C4-2B (cell line): ENCODE measurements at regions not wholly inside any gene's neighbourhood (a gene's known extent, or its start where the extent isn't known, plus 50 kb on each side); places are given as distances from the start of the nearest gene placed in this dataset.

Experiments
- H3K27ac ChIP-seq: fragments of 450-650 bp; 2 replicates; pipeline ENCODE4 v1.5.1; 2017
- ZFX ChIP-seq: fragments of 450-650 bp; IDR thresholded peaks from 2 replicates; pipeline ENCODE4 v1.6.1; 2017
- TF ChIP-seq, protein P1 (sequence below): fragments of 450-650 bp; conservative IDR thresholded peaks from 2 replicates; pipeline ENCODE4 v1.5.1; 2017; ENCODE audit warnings: mild to moderate bottlenecking

DNA sequence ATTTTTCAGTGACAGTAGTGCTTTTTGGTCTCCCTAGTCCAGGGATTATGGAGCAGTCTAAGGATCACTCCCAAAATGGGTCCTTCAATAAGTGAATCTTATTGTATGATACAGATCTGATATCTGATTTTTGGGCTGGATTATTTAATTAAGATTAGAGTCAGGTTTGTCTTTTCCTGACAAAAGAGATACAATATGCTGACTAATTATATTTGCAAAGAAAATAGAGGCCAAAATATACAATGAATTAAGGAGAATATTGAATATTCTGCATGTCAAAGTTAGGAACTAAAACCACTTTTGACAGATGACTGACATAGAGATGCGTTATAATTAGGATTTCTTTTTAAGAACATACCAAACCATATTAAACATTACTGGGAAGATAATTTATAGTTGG is 175.2 kb downstream of the FOXG1 start:
- no peak overlapping the region for H3K27ac ChIP-seq
- TF ChIP-seq ZFX: no peak
- TF ChIP-seq, protein P1, sequence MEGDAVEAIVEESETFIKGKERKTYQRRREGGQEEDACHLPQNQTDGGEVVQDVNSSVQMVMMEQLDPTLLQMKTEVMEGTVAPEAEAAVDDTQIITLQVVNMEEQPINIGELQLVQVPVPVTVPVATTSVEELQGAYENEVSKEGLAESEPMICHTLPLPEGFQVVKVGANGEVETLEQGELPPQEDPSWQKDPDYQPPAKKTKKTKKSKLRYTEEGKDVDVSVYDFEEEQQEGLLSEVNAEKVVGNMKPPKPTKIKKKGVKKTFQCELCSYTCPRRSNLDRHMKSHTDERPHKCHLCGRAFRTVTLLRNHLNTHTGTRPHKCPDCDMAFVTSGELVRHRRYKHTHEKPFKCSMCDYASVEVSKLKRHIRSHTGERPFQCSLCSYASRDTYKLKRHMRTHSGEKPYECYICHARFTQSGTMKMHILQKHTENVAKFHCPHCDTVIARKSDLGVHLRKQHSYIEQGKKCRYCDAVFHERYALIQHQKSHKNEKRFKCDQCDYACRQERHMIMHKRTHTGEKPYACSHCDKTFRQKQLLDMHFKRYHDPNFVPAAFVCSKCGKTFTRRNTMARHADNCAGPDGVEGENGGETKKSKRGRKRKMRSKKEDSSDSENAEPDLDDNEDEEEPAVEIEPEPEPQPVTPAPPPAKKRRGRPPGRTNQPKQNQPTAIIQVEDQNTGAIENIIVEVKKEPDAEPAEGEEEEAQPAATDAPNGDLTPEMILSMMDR: no peak

GRCh38 chr14:28944605-28945004 is 178.0 kb downstream of the FOXG1 start:
- no peak overlapping the region for H3K27ac ChIP-seq
- no peak for TF ChIP-seq ZFX
- TF ChIP-seq, protein P1: no peak

- TF ChIP-seq ZFX: no peak
- TF ChIP-seq, protein P1: no peak
These were observed 179.7 kb downstream of the FOXG1 start for GRCh38 chr14:28946267-28946666.

DNA sequence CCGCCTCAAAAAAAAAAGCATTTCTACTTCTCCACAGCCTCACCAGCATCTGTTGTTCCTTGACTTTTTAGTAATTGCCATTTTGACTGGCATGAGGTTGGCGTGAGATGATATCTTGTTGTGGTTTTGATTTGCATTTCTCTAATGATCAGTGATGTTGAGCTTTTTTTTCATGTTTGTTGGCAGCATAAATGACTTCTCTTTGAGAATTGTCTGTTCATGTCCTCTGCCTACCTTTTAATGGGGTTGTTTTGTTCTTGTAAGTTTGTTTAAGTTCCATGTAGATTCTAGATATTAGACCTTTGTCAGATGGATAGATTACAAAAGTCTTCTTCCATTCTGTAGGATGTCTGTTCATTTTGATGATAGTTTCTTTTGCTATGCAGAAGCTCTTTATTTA is 182.9 kb downstream of the FOXG1 start:
- H3K27ac ChIP-seq: peak overlapping the region; percentile 99
- TF ChIP-seq, protein P1: no peak
- TF ChIP-seq ZFX: no peak

More at GRCh38 chr14:28946267-28946666, 179.7 kb downstream of the FOXG1 start:
- no peak overlapping the region for H3K27ac ChIP-seq

- H3K27ac ChIP-seq: no peak overlapping the region
- TF ChIP-seq, protein P1: no peak
These were observed 185.6 kb downstream of the FOXG1 start for GRCh38 chr14:28952161-28952560.

DNA sequence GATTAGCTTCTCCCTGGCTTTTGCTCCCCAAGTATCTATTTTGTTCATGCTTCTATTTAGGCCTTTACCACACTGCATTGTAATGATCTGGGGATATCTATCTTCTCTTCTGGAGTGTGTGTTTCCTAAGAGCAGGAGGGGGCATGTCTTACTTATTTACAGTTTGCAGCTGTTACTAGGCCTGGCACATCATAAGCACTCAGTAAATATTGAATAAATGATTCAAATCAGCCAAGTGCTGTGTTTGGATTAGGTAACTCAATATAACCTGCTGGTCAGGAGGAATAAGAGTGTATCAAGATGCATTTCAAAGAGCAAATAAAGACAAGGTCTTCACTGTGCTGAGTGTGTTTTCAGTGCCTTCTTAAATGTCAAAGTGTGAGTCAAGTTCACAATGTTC is 186.1 kb downstream of the FOXG1 start:
- no peak for TF ChIP-seq ZFX
- TF ChIP-seq, protein P1: no peak; the same call in 1 of the 2 replicates
- no peak overlapping the region for H3K27ac ChIP-seq

DNA sequence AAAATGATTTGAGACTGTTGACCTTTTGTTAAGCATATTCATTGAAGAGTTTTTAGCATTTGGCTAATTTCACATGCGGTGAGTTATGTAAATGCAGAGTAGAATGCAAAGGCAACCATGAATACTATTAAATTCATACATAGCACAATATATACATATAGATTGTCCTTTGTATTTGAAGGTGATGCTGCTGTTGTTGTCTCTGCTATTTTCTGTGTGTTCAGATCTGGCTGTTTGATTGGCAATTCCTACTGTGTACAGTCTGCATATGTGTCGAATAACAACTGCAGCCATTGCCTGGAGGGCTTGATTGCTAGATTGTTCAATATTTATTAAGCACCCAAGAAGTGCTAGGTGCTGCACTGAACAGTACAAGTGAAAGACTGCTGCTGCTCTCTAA is 187.4 kb downstream of the FOXG1 start:
- H3K27ac ChIP-seq: peak overlapping the region; percentile 64; the same call in 1 of the 2 replicates
- TF ChIP-seq, protein P1: no peak
- TF ChIP-seq ZFX: no peak
